Suprapubic skin (tissue), 4 donors: ENCODE measurements at regions not wholly inside any gene's neighbourhood (a gene's known extent, or its start where the extent isn't known, plus 50 kb on each side); places are given as distances from the start of the nearest gene placed in this dataset.

Experiments used
- CTCF ChIP-seq, 2 donors: fragments of 200-600 bp in 1 of 2; fragments of 450-650 bp in 1 of 2; sonication (generic) in 1 of 2; IDR thresholded peaks; one replicate each; pipeline ENCODE4 v1.5.1; 2016 to 2019; ENCODE audit warnings: antibody characterized with exemption in 2 of 2, mild to moderate bottlenecking in 1 of 2, moderate library complexity in 1 of 2
- EP300 ChIP-seq: sonication (generic); formaldehyde crosslinking; IDR thresholded peaks from one replicate; pipeline ENCODE4 v1.6.1; 2017; ENCODE audit warnings: antibody characterized with exemption
- POLR2A ChIP-seq, 2 donors: fragments of 450-650 bp; IDR thresholded peaks; one replicate each; pipeline ENCODE4 v1.6.1; 2017; ENCODE audit warnings: antibody characterized with exemption in 2 of 2, mild to moderate bottlenecking in 2 of 2, moderate library complexity in 2 of 2
- POLR2AphosphoS5 ChIP-seq, 3 donors: sonication (generic); formaldehyde crosslinking; IDR thresholded peaks; one replicate each; pipeline ENCODE4 v1.6.1; 2017; ENCODE audit warnings: antibody characterized with exemption in 3 of 3

GRCh38 chr18:1994471-1994870 is 576.8 kb downstream of the METTL4 start:
- TF ChIP-seq POLR2AphosphoS5 (IDR thresholded peaks at IDR 0.05) (no peak), POLR2A (IDR thresholded peaks at IDR 0.05) (no peak), CTCF (IDR thresholded peaks at IDR 0.05) (no peak), EP300 (no peak)
